Smooth muscle cell (in vitro differentiated cells): ENCODE measurements at regions not wholly inside any gene's neighbourhood (a gene's known extent, or its start where the extent isn't known, plus 50 kb on each side); places are given as distances from the start of the nearest gene placed in this dataset.

Experiments
- DNase-seq: peaks from one replicate; lab custom pipeline; 2025; ENCODE audit not compliant: unreplicated experiment; lab: John Stamatoyannopoulos, UW
- H2AFZ ChIP-seq: fragments of 200-600 bp; sonication (generic); 2 replicates; pipeline ENCODE4 v1.6.0; 2016; ENCODE audit warnings: antibody characterized with exemption, low read depth, mild to moderate bottlenecking
- H3F3A ChIP-seq: fragments of 200-600 bp; sonication (generic); 2 replicates; pipeline ENCODE4 v1.6.0; 2017; ENCODE audit warnings: antibody characterized with exemption, low read depth
- H3K27ac ChIP-seq: fragments of 200-600 bp; sonication (generic); 2 replicates; pipeline ENCODE4 v1.5.1; 2016; ENCODE audit warnings: low read depth, mild to moderate bottlenecking
- H3K27me3 ChIP-seq: fragments of 200-600 bp; sonication (generic); 2 replicates; pipeline ENCODE4 v1.6.1; 2016; ENCODE audit warnings: low read depth, mild to moderate bottlenecking
- H3K36me3 ChIP-seq: fragments of 200-600 bp; sonication (generic); 2 replicates; pipeline ENCODE4 v1.5.1; 2016; ENCODE audit warnings: low read depth
- H3K4me1 ChIP-seq: fragments of 200-600 bp; sonication (generic); 2 replicates; pipeline ENCODE4 v1.5.1; 2016; ENCODE audit warnings: low read depth
- H3K4me2 ChIP-seq: fragments of 200-600 bp; sonication (generic); 2 replicates; pipeline ENCODE4 v1.6.0; 2016; ENCODE audit warnings: mild to moderate bottlenecking
- H3K4me3 ChIP-seq: fragments of 200-600 bp; sonication (generic); 2 replicates; pipeline ENCODE4 v1.5.1; 2016; ENCODE audit warnings: mild to moderate bottlenecking
- H3K79me2 ChIP-seq: fragments of 200-600 bp; sonication (generic); 2 replicates; pipeline ENCODE4 v1.6.0; 2016; ENCODE audit warnings: low read depth, mild to moderate bottlenecking
- H3K9ac ChIP-seq: fragments of 200-600 bp; sonication (generic); 2 replicates; pipeline ENCODE4 v1.6.0; 2016; ENCODE audit warnings: low read depth
- H3K9me3 ChIP-seq: fragments of 200-600 bp; sonication (generic); replicated peaks from 2 replicates; pipeline ENCODE4 v1.5.1; 2016; ENCODE audit warnings: low read depth
- H4K20me1 ChIP-seq: fragments of 200-600 bp; sonication (generic); 2 replicates; pipeline ENCODE4 v1.6.0; 2016; ENCODE audit warnings: low read depth
- CTCF ChIP-seq: fragments of 200-600 bp; sonication (generic); IDR thresholded peaks from 2 replicates; pipeline ENCODE4 v1.5.1; 2017; ENCODE audit warnings: borderline replicate concordance, mild to moderate bottlenecking, antibody characterized with exemption; ENCODE audit not compliant: insufficient read depth, poor library complexity, severe bottlenecking
- WGBS: methylation state at CpG from one replicate; pipeline ENCODE4 v1.1.7; 2016; ENCODE audit warnings: low lambda C conversion rate; 5-methylcytosine and 5-hydroxymethylcytosine counted together

GRCh38 chr6:143583542-143584327 is 72.2 kb upstream of the FUCA2 start:
- H3K27ac ChIP-seq, result no peak overlapping the region

GRCh38 chr6:143581835-143582480 is 70.4 kb upstream of the FUCA2 start:
- no peak for DNase-seq
- Histone ChIP-seq H3K9ac (no peak overlapping the region), H3K36me3 (no peaks in the 10 kb centered on the region), H3K27ac (no peak overlapping the region), H3K79me2 (no peaks in the 10 kb centered on the region), H4K20me1 (no peaks in the 10 kb centered on the region), H3K9me3 (no peaks in the 10 kb centered on the region), H3K4me3 (no peak overlapping the region), H2AFZ (no peak overlapping the region), H3K27me3 (no peaks in the 10 kb centered on the region), H3F3A (no peaks in the 10 kb centered on the region), H3K4me1 (no peaks in the 10 kb centered on the region), H3K4me2 (no peak overlapping the region)
- WGBS, result 62% methylated on average over 3 of the region's 3 CpGs
- no peak for TF ChIP-seq CTCF

More at GRCh38 chr6:143583542-143584327, 72.2 kb upstream of the FUCA2 start:
- Histone ChIP-seq H3K9ac (no peak overlapping the region), H3K79me2 (no peaks in the 10 kb centered on the region), H3K4me3 (no peak overlapping the region), H3F3A (no peaks in the 10 kb centered on the region), H3K4me2 (no peak overlapping the region), H3K27me3 (no peaks in the 10 kb centered on the region), H3K4me1 (no peaks in the 10 kb centered on the region), H2AFZ (no peak overlapping the region), H3K9me3 (no peaks in the 10 kb centered on the region), H3K36me3 (no peaks in the 10 kb centered on the region), H4K20me1 (no peaks in the 10 kb centered on the region)
- no peak for DNase-seq
- 84% methylated on average over 5 of the region's 5 CpGs for WGBS
- TF ChIP-seq CTCF, result no peak

GRCh38 chr6:143579703-143580102 is 68.2 kb upstream of the FUCA2 start:
- peaks cover 4% of the 10 kb centered on the region for H3K4me1 ChIP-seq
- H3K9ac ChIP-seq, result no peak overlapping the region
- DNase-seq, result no peak
- H4K20me1 ChIP-seq, result no peaks in the 10 kb centered on the region
- H3K36me3 ChIP-seq, result no peaks in the 10 kb centered on the region
- no peak overlapping the region for H3K4me2 ChIP-seq
- H3F3A ChIP-seq, result no peaks in the 10 kb centered on the region
- TF ChIP-seq CTCF, result no peak
- no peak overlapping the region for H2AFZ ChIP-seq
- no peaks in the 10 kb centered on the region for H3K9me3 ChIP-seq
- H3K79me2 ChIP-seq, result no peaks in the 10 kb centered on the region
- no peak overlapping the region for H3K4me3 ChIP-seq
- 50% methylated on average over 8 of the region's 8 CpGs for WGBS
- H3K27ac ChIP-seq, result no peak overlapping the region
- no peaks in the 10 kb centered on the region for H3K27me3 ChIP-seq
